Gastroesophageal sphincter (tissue), 4 donors: ENCODE measurements at regions not wholly inside any gene's neighbourhood (a gene's known extent, or its start where the extent isn't known, plus 50 kb on each side); places are given as distances from the start of the nearest gene placed in this dataset.

Experiments
- ATAC-seq: fragments of 150-250 bp; one replicate; pipeline ENCODE4 v1.9.1; 2016; ENCODE audit warnings: mild to moderate bottlenecking, moderate library complexity
- H3K27ac ChIP-seq, 4 donors: fragments of 200-600 bp; sonication (generic) in 3 of 4; 1 replicate in 3 of 4; 2 replicates in 1 of 4; pipeline ENCODE4 v1.5.1; 2016 to 2019
- H3K27me3 ChIP-seq: fragments of 200-600 bp; sonication (generic); one replicate; pipeline ENCODE4 v1.5.1; 2019
- H3K36me3 ChIP-seq, 2 donors: fragments of 200-600 bp; sonication (generic); one replicate each; pipeline ENCODE4 v1.5.1; 2019; ENCODE audit warnings: control low read depth in 1 of 2
- H3K4me1 ChIP-seq, 3 donors: fragments of 200-600 bp; sonication (generic); 1 replicate in 2 of 3; 2 replicates in 1 of 3; pipeline ENCODE4 v1.5.1; 2016 to 2019; ENCODE audit warnings: control low read depth in 2 of 3
- H3K4me3 ChIP-seq, 2 donors: fragments of 200-600 bp; sonication (generic); one replicate each; pipeline ENCODE4 v1.5.1; 2019; ENCODE audit warnings: mild to moderate bottlenecking in 1 of 2, moderate library complexity in 1 of 2
- H3K9me3 ChIP-seq, 3 donors: fragments of 200-600 bp; sonication (generic); one replicate each; pipeline ENCODE4 v1.5.1; 2017 to 2019; ENCODE audit warnings: control low read depth in 2 of 3
- CTCF ChIP-seq, 4 experiments: fragments of 200-600 bp in 2 of 4; fragments of 450-650 bp in 2 of 4; sonication (generic) in 1 of 4; IDR thresholded peaks; one replicate each; pipeline ENCODE4 v1.5.1; 2017 to 2019; ENCODE audit warnings: antibody characterized with exemption in 4 of 4, mild to moderate bottlenecking in 2 of 4, moderate library complexity in 2 of 4
- EP300 ChIP-seq: sonication (generic); formaldehyde crosslinking; IDR thresholded peaks from one replicate; pipeline ENCODE4 v1.6.1; 2017; ENCODE audit warnings: antibody characterized with exemption, mild to moderate bottlenecking
- POLR2A ChIP-seq, 2 donors: fragments of 450-650 bp; IDR thresholded peaks; one replicate each; pipeline ENCODE4 v1.6.1; 2017; ENCODE audit warnings: antibody characterized with exemption in 2 of 2, mild to moderate bottlenecking in 2 of 2, moderate library complexity in 1 of 2
- POLR2AphosphoS5 ChIP-seq: sonication (generic); formaldehyde crosslinking; IDR thresholded peaks from one replicate; pipeline ENCODE4 v1.6.1; 2017; ENCODE audit warnings: antibody characterized with exemption
- whole genome bisulfite sequencing, 2 donors: methylation state at CpG; one replicate each; pipeline ENCODE4 v1.1.5; 2018; ENCODE audit warnings: low coverage in 1 of 2; 5-methylcytosine and 5-hydroxymethylcytosine counted together

GRCh38 chr4:8791609-8792008, 80.0 kb downstream of the HMX1 start:
- Histone ChIP-seq H3K27ac (no peak overlapping the region), H3K36me3 (no peaks in the 10 kb centered on the region), H3K4me1 (no peaks in the 10 kb centered on the region), H3K4me3 (no peak overlapping the region), H3K27me3 (peaks cover 65% of the 10 kb centered on the region), H3K9me3 (no peaks in the 10 kb centered on the region)
- ATAC-seq, result no peak
- 57 to 63% methylated on average over 2 to 8 of the region's 9 CpGs for WGBS, 2 donors
- no peak for TF ChIP-seq CTCF (IDR thresholded peaks at IDR 0.05)
- TF ChIP-seq POLR2A (IDR thresholded peaks at IDR 0.05), result no peak
- TF ChIP-seq POLR2AphosphoS5, result no peak

GRCh38 chr4:8790749-8791148, 80.9 kb downstream of the HMX1 start:
- no peaks in the 10 kb centered on the region for H3K9me3 ChIP-seq
- H3K4me3 ChIP-seq, result no peak overlapping the region
- H3K27me3 ChIP-seq, result peaks cover 66% of the 10 kb centered on the region
- no peaks in the 10 kb centered on the region for H3K4me1 ChIP-seq
- WGBS, 2 donors, result 88 to 89% methylated on average over 1 to 3 of the region's 6 CpGs
- TF ChIP-seq POLR2A (IDR thresholded peaks at IDR 0.05) (no peak), CTCF (IDR thresholded peaks at IDR 0.05) (no peak), POLR2AphosphoS5 (no peak), EP300 (no peak)
- H3K27ac ChIP-seq, result no peak overlapping the region
- no peak for ATAC-seq
- no peaks in the 10 kb centered on the region for H3K36me3 ChIP-seq

- no peak for ATAC-seq
- Histone ChIP-seq H3K4me3 (no peak overlapping the region), H3K9me3 (no peaks in the 10 kb centered on the region), H3K4me1 (no peaks in the 10 kb centered on the region), H3K27ac (no peak overlapping the region), H3K27me3 (peaks cover 61% of the 10 kb centered on the region), H3K36me3 (no peaks in the 10 kb centered on the region)
- TF ChIP-seq POLR2AphosphoS5 (no peak), POLR2A (IDR thresholded peaks at IDR 0.05) (no peak), CTCF (IDR thresholded peaks at IDR 0.05) (no peak), EP300 (no peak)
- 72% methylated on average over 3 of the region's 9 CpGs; no CpG with 5 or more reads in 1 of the 2 donors for WGBS, 2 donors
Observed at GRCh38 chr4:8788174-8788573, 83.5 kb downstream of the HMX1 start.

GRCh38 chr4:8786166-8786565, 85.5 kb downstream of the HMX1 start:
- Histone ChIP-seq H3K4me1 (no peaks in the 10 kb centered on the region), H3K9me3 (no peaks in the 10 kb centered on the region), H3K27me3 (peaks cover 72% of the 10 kb centered on the region), H3K27ac (no peak overlapping the region), H3K36me3 (no peaks in the 10 kb centered on the region), H3K4me3 (no peak overlapping the region)
- TF ChIP-seq POLR2A (IDR thresholded peaks at IDR 0.05) (no peak), EP300 (no peak), CTCF (IDR thresholded peaks at IDR 0.05) (no peak), POLR2AphosphoS5 (no peak)
- no peak for ATAC-seq
- WGBS, 2 donors, result 79% methylated on average over 8 of the region's 16 CpGs; no CpG with 5 or more reads in 1 of the 2 donors

GRCh38 chr4:8785656-8786142, 85.9 kb downstream of the HMX1 start:
- H3K27me3 ChIP-seq, result peaks cover 72% of the 10 kb centered on the region
- no peak overlapping the region for H3K4me3 ChIP-seq
- no peaks in the 10 kb centered on the region for H3K4me1 ChIP-seq
- WGBS, 2 donors, result 0% methylated on average over 1 of the region's 15 CpGs; no CpG with 5 or more reads in 1 of the 2 donors
- TF ChIP-seq POLR2AphosphoS5, result no peak
- no peak for TF ChIP-seq CTCF (IDR thresholded peaks at IDR 0.05)
- TF ChIP-seq EP300, result no peak
- no peak for TF ChIP-seq POLR2A (IDR thresholded peaks at IDR 0.05)
- ATAC-seq, result no peak
- H3K27ac ChIP-seq, result no peak overlapping the region
- no peaks in the 10 kb centered on the region for H3K36me3 ChIP-seq
- no peaks in the 10 kb centered on the region for H3K9me3 ChIP-seq
